RWPE1 (cell line): ENCODE measurements at regions not wholly inside any gene's neighbourhood (a gene's known extent, or its start where the extent isn't known, plus 50 kb on each side); places are given as distances from the start of the nearest gene placed in this dataset.

Source experiments
- CTCF ChIA-PET: fragments of 350-600 bp; sonication (Branson Sonifier 250); formaldehyde crosslinking; extraction: SDS; loops from one replicate; lab custom pipeline; 2021; lab: Yijun Ruan, JAX
- POLR2A ChIA-PET: fragments of 400-600 bp; formaldehyde crosslinking; extraction: SDS; loops from one replicate; lab custom pipeline; 2020; ENCODE audit warnings: antibody characterized with exemption; ENCODE audit not compliant: low non-redundant PET; lab: Yijun Ruan, JAX
- DNase-seq: peaks from one replicate; pipeline ENCODE4 v3.0.0; 2012; ENCODE audit warnings: low spot score
- H3K27ac ChIP-seq: fragments of 450-650 bp; 2 replicates; pipeline ENCODE4 v1.5.1; 2017
- CTCF ChIP-seq: fragments of 450-650 bp; conservative IDR thresholded peaks from 2 replicates; pipeline ENCODE4 v1.5.1; 2017; ENCODE audit warnings: low read depth, mild to moderate bottlenecking

- peak; percentile 82 for TF ChIP-seq CTCF
- DNase-seq, result peak; percentile 5
- no peak overlapping the region for H3K27ac ChIP-seq
- ChIA-PET POLR2A (interaction anchor here (0.6 kb wide), 1 partner anchor 37 kb away, joined by 3 read pairs; no protein-coding TSS in a partner anchor), CTCF (interaction anchor here (0.5 to 1.3 kb wide), 4 partner anchors 34 to 61 kb away, joined by 3 to 6 read pairs (median 4); no protein-coding TSS in a partner anchor)
Measured at GRCh38 chr3:66938338-66938963, 59.7 kb upstream of the KBTBD8 start.

DNA sequence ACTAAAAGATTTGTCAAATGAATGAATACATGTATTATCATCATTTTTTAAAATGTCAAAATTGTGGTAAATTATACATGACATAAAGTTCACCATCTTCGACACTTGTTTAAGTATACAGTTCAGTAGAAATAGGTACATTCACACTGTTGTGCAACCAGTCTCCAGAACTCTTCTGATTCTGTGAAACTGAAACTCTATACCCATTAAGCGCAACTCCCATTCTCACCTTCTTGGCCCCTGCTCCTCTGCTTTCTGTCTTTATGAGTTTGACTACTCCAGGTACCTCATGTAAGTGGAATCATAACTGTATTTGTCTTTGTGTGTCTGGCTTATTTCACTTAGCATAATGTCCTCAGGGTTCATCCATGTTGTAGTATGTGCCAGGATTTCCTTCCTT, 50.1 kb upstream of the KBTBD8 start:
- ChIA-PET CTCF (no interaction called here), POLR2A (no interaction called here)
- no peak for TF ChIP-seq CTCF
- no peak overlapping the region for H3K27ac ChIP-seq
- no peak for DNase-seq
